K562 (cell line): ENCODE measurements at regions not wholly inside any gene's neighbourhood (a gene's known extent, or its start where the extent isn't known, plus 50 kb on each side); places are given as distances from the start of the nearest gene placed in this dataset.

ENCODE experiments used
- ATAC-seq: fragments of 200-7000 bp; cut with Tn5 transposase; 3 replicates; pipeline ENCODE4 v1.9.1; 2020; ENCODE audit warnings: moderate library complexity
- BruUV-seq: library from RNA; stranded (reverse); fragments of 400-500 nt; replicated peaks from 2 replicates; lab custom pipeline; 2021; lab: Mats Ljungman, UMichigan
- CTCF ChIA-PET: fragments of 300-600 bp; formaldehyde crosslinking; extraction: SDS; loops from one replicate; lab custom pipeline; 2021; ENCODE audit warnings: low intra/inter-chr PET ratio; lab: Yijun Ruan, JAX
- POLR2A ChIA-PET: fragments of 300-600, 350-650 bp; sonication (Branson Sonifier 250); formaldehyde crosslinking; extraction: SDS; loops from one replicate; lab custom pipeline; 2021; ENCODE audit warnings: antibody characterized with exemption, inconsistent platforms; lab: Yijun Ruan, JAX
- DNase-seq, 4 experiments: peaks; one replicate each; pipeline versions ENCODE4 v3.0.0 to v3.0.0-alpha.2; 2011 to 2018; ENCODE audit warnings: low spot score in 3 of 4, mixed read lengths in 3 of 4; ENCODE audit errors: extremely low read depth in 1 of 4
- FAIRE-seq: peaks from 2 replicates; lab custom pipeline; 2011; peaks lifted over from hg19 to GRCh38; lab: Jason Lieb, UNC
- H2AFZ ChIP-seq: 2 replicates; pipeline ENCODE4 v1.6.0; 2011; ENCODE audit warnings: low read depth, low read length, control low read depth, inconsistent platforms
- H3K27ac ChIP-seq: fragments of 200-600 bp; 3 replicates; pipeline ENCODE4 v1.8.0; 2011; ENCODE audit warnings: low read depth, mild to moderate bottlenecking, control low read depth, inconsistent platforms, low read length, moderate library complexity, mixed read lengths; ENCODE audit errors: extremely low read depth
- H3K27me3 ChIP-seq, 2 experiments: fragments of 300-600 bp in 1 of 2; 2 replicates in 1 of 2; 3 replicates in 1 of 2; pipeline versions ENCODE4 v1.6.0 to v1.8.0; 2011; ENCODE audit warnings: inconsistent platforms in 2 of 2, low read length in 2 of 2, mild to moderate bottlenecking in 1 of 2, mixed read lengths in 1 of 2, moderate library complexity in 1 of 2; ENCODE audit not compliant: control insufficient read depth in 2 of 2, insufficient read depth in 2 of 2
- H3K36me3 ChIP-seq: fragments of 300-600 bp; 3 replicates; pipeline ENCODE4 v1.8.0; 2011; ENCODE audit warnings: mild to moderate bottlenecking, low read length, inconsistent platforms; ENCODE audit not compliant: control insufficient read depth, insufficient read depth
- H3K4me1 ChIP-seq, 2 experiments: fragments of 200-600 bp in 1 of 2; replicated peaks in 1 of 2; 2 replicates in 1 of 2; 3 replicates in 1 of 2; pipeline versions ENCODE4 v1.5.1 to v1.8.0; 2011; ENCODE audit warnings: inconsistent platforms in 2 of 2, low read length in 2 of 2, mild to moderate bottlenecking in 1 of 2, mixed read lengths in 1 of 2, moderate library complexity in 1 of 2; ENCODE audit not compliant: control insufficient read depth in 2 of 2, insufficient read depth in 2 of 2
- H3K4me2 ChIP-seq: 2 replicates; pipeline ENCODE4 v1.6.1; 2011; ENCODE audit warnings: low read length, control low read depth, inconsistent platforms, mixed read lengths; ENCODE audit not compliant: insufficient read depth
- H3K4me3 ChIP-seq: fragments of 200-600 bp; sonication (generic), shearing (Covaris generic); 2 replicates; pipeline ENCODE4 v1.5.1; 2016; ENCODE audit warnings: control low read depth, inconsistent platforms
- H3K79me2 ChIP-seq: fragments of 200-600 bp; 3 replicates; pipeline ENCODE4 v1.8.0; 2011; ENCODE audit warnings: low read length, inconsistent platforms; ENCODE audit not compliant: control insufficient read depth, insufficient read depth
- H3K9ac ChIP-seq, 2 experiments: 2 replicates each; pipeline versions ENCODE4 v1.6.0 to v1.6.1; 2011; ENCODE audit warnings: low read depth in 2 of 2, low read length in 2 of 2, control low read depth in 1 of 2, inconsistent platforms in 1 of 2, mild to moderate bottlenecking in 1 of 2, mixed read lengths in 1 of 2; ENCODE audit not compliant: insufficient read depth in 1 of 2
- H3K9me1 ChIP-seq: one replicate; pipeline ENCODE4 v1.6.0; 2011; ENCODE audit warnings: inconsistent platforms, mild to moderate bottlenecking, low read length, moderate library complexity; ENCODE audit not compliant: control insufficient read depth, insufficient read depth
- H3K9me3 ChIP-seq: replicated peaks from 2 replicates; pipeline ENCODE4 v1.5.1; 2011; ENCODE audit warnings: low read depth, low read length, inconsistent platforms; ENCODE audit not compliant: control insufficient read depth, insufficient read depth
- H4K20me1 ChIP-seq: replicated peaks from 2 replicates; pipeline ENCODE4 v1.6.1; 2011; ENCODE audit warnings: low read length, inconsistent platforms, mixed read lengths; ENCODE audit not compliant: control insufficient read depth, insufficient read depth
- FOXO4 ChIP-seq: fragments of 450-650 bp; formaldehyde crosslinking; IDR thresholded peaks from 2 replicates; pipeline ENCODE4 v1.4.0; 2020; ENCODE audit warnings: mild to moderate bottlenecking, moderate library complexity
- KLF10 ChIP-seq: fragments of 250-450 bp; sonication (Bioruptor Pico); IDR thresholded peaks from 2 replicates; pipeline ENCODE4 v1.6.1; 2021; ENCODE audit warnings: matching md5 sums
- PHF8 ChIP-seq: fragments of 200-600 bp; sonication (generic); IDR thresholded peaks from 2 replicates; pipeline ENCODE4 v1.6.1; 2012; ENCODE audit warnings: mixed run types, mild to moderate bottlenecking, inconsistent platforms, low read length, moderate library complexity, borderline replicate concordance
- POLR2AphosphoS5 ChIP-seq: IDR thresholded peaks from 2 replicates; pipeline ENCODE4 v1.6.1; 2011; ENCODE audit warnings: mild to moderate bottlenecking, low read depth, low read length, moderate library complexity; ENCODE audit not compliant: control insufficient read depth, insufficient read depth
- TBL1XR1 ChIP-seq, 2 experiments: IDR thresholded peaks; 2 replicates each; pipeline ENCODE4 v1.6.1; 2012; ENCODE audit warnings: improper control_type of control experiment in 2 of 2, low read length in 2 of 2, mild to moderate bottlenecking in 1 of 2
- ZNF282 ChIP-seq: sonication (generic); formaldehyde crosslinking; IDR thresholded peaks from 2 replicates; pipeline ENCODE4 v1.8.1; 2023; ENCODE audit warnings: missing genetic modification reagents
- ZNF717 ChIP-seq: fragments of 250-450 bp; sonication (Bioruptor Pico); IDR thresholded peaks from 2 replicates; pipeline ENCODE4 v1.5.0; 2021
- WGBS: fragments of 100-300 bp; shearing (Covaris generic); methylation state at CpG from one replicate; pipeline ENCODE4 v1.1.6; 2016; ENCODE audit warnings: low coverage, mixed read lengths; ENCODE audit not compliant: insufficient coverage; ENCODE audit errors: missing lambda C conversion rate; 5-methylcytosine and 5-hydroxymethylcytosine counted together
- in situ Hi-C: fragments of 300-500 bp; cut with MboI; formaldehyde crosslinking; loops from 4 replicates; pipeline ENCODE4 v1.15.0; 2018; ENCODE audit warnings: inconsistent platforms, mixed read lengths
- intact Hi-C: fragments of 100-400 bp; cut with micrococcal nuclease; formaldehyde crosslinking; loops from 2 replicates; pipeline ENCODE4 v1.14.2; 2022
- TF ChIP-seq, protein P1 (sequence below): fragments of 250-450 bp; sonication (Bioruptor Pico); IDR thresholded peaks from 2 replicates; pipeline ENCODE4 v1.5.1; 2021; ENCODE audit warnings: mild to moderate bottlenecking

GRCh38 chr16:5601957-5602356 is 504.4 kb upstream of the EEF2KMT start:
- Histone ChIP-seq H3K9ac (no peak overlapping the region), H4K20me1 (no peaks in the 10 kb centered on the region), H3K4me3 (no peak overlapping the region), H3K36me3 (no peaks in the 10 kb centered on the region), H3K27ac (no peak overlapping the region), H3K4me2 (no peak overlapping the region), H3K9me1 (no peaks in the 10 kb centered on the region), H3K4me1 (no peaks in the 10 kb centered on the region), H3K9me3 (no peaks in the 10 kb centered on the region), H3K79me2 (no peaks in the 10 kb centered on the region), H3K27me3 (peaks cover 0 to 6% of the 10 kb centered on the region in 2 experiments; a peak in 1 of 5 replicates), H2AFZ (no peak overlapping the region)
- intact Hi-C loops: no loop called here
- DNase-seq: no peak
- POLR2A ChIA-PET: no interaction called here
- CTCF ChIA-PET: no interaction called here
- no TSS peak for BruUV-seq
- no peak for FAIRE-seq
- no peak for ATAC-seq
- in situ Hi-C loops: loop anchor here (25.0 kb wide), 1 partner anchor 365 kb away; no protein-coding TSS in a partner anchor
- WGBS: 0% methylated on average over 1 of the region's 1 CpG
- TF ChIP-seq, protein P1, sequence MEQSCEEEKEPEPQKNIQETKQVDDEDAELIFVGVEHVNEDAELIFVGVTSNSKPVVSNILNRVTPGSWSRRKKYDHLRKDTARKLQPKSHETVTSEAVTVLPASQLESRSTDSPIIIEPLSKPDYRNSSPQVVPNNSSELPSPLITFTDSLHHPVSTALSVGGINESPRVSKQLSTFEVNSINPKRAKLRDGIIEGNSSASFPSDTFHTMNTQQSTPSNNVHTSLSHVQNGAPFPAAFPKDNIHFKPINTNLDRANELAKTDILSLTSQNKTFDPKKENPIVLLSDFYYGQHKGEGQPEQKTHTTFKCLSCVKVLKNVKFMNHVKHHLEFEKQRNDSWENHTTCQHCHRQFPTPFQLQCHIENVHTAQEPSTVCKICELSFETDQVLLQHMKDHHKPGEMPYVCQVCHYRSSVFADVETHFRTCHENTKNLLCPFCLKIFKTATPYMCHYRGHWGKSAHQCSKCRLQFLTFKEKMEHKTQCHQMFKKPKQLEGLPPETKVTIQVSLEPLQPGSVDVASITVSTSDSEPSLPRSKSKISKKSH (CRISPR knock-in tag): no peak
- TF ChIP-seq ZNF282 (CRISPR knock-in tag) (no peak), PHF8 (no peak), KLF10 (CRISPR knock-in tag) (no peak), ZNF717 (CRISPR knock-in tag) (no peak), FOXO4 (CRISPR knock-in tag) (no peak), POLR2AphosphoS5 (no peak), TBL1XR1 (IDR thresholded peaks at IDR 0.05; ENCODE audit: low read length in 2 of 2) (no peak)
